ENCODE measurements at regions not wholly inside any gene's neighbourhood (a gene's known extent, or its start where the extent isn't known, plus 50 kb on each side); places are given as distances from the start of the nearest gene placed in this dataset.

DNA sequence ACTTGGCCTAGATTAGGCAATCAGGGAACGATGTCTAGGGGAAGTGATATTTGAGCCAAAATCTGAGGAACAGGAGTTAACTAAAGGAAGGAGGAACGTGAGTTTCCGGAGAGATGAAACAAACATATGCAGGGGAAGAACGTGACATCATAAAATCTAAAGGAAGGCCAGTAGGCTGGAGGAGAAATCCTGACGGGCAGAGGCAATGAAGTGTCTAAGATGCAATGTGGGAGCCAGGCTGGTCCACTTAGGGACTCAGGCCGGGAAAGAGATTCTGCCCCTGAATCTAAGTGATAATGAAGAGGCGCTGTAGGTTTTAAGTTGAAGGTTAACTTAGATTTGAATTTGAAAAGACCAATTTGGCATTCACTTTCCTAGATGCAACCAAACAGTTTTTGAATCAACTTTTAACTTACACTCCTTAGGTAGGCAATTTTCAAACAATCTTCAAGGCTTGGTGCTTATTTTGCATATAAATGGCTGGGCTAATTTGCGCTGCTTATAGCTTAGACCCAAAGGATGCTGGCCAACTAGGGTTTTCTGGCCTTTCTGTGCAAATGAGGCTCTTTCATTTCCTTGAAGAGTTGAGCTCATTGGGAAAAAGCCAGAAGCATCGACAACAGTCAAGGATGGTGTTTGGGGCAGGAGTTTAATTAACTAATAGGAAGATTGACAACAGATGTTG, 221.7 kb downstream of the SOX11 start:
- H3K9ac ChIP-seq (ENCODE audit: low read length) = no peak overlapping the region
- H3K27me3 ChIP-seq (ENCODE audit: control insufficient read depth, insufficient read depth, low read length) = peaks cover 66% of the 10 kb centered on the region
- H3K4me3 ChIP-seq (ENCODE audit: low read depth, low read length) = no peak overlapping the region; the same call in 1 of the 2 replicates
- no peaks in the 10 kb centered on the region for H3K36me3 ChIP-seq (ENCODE audit: control insufficient read depth, insufficient read depth, low read length)
- peaks cover 24% of the 10 kb centered on the region for H3K4me1 ChIP-seq (ENCODE audit: control insufficient read depth, insufficient read depth, low read length)
- H3K9me3 ChIP-seq (ENCODE audit: control insufficient read depth, insufficient read depth, low read depth, low read length) = peaks cover 5% of the 10 kb centered on the region; the same call in 1 of the 2 replicates
- no peak overlapping the region for H3K27ac ChIP-seq (ENCODE audit: low read depth, low read length)

DNA sequence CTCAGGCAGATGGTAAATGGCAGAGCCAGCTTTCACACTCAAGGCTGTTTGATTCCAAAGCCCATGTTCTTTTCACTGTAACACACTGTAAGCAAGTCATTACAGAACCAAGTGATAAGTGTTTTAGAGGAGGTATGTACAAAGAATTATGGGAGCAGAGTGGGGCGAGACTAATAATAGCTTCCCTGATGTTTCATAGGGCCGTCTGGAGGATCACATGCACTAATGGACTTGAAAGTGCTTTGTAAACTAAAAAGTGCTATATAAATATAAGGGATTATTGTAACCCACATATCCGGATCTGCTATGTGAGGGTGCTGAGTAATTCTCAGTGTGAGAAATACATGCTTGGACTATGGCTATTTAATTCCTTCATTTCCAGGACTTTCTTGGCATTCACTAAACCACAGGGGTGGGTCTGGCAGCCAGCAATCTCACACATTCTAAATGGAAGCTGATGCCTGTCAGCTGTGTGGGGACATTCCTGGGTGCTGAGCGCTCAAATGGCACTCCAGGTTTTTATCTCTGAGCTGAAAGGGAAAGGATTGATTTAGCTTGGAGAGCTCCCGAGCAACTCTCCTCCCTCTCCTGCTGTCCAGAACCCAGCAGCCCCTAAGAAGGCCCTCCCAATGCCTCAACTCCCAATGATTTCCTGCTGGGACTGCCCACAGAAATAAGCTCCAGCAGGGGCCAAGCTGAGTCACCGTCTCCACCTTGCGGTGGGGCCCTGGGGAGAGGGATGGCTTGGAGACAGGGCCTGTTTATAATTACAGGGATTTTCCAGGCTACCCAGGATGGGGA, 222.8 kb downstream of the SOX11 start:
- Histone ChIP-seq H3K9ac (ENCODE audit: low read length) (no peak overlapping the region), H3K4me3 (ENCODE audit: low read depth, low read length) (no peak overlapping the region; the same call in 1 of the 2 replicates), H3K4me1 (ENCODE audit: control insufficient read depth, insufficient read depth, low read length) (peaks cover 24% of the 10 kb centered on the region), H3K9me3 (ENCODE audit: control insufficient read depth, insufficient read depth, low read depth, low read length) (peaks cover 8% of the 10 kb centered on the region; the same call in 1 of the 2 replicates), H3K27ac (ENCODE audit: low read depth, low read length) (no peak overlapping the region), H3K27me3 (ENCODE audit: control insufficient read depth, insufficient read depth, low read length) (peaks cover 54% of the 10 kb centered on the region), H3K36me3 (ENCODE audit: control insufficient read depth, insufficient read depth, low read length) (no peaks in the 10 kb centered on the region)

DNA sequence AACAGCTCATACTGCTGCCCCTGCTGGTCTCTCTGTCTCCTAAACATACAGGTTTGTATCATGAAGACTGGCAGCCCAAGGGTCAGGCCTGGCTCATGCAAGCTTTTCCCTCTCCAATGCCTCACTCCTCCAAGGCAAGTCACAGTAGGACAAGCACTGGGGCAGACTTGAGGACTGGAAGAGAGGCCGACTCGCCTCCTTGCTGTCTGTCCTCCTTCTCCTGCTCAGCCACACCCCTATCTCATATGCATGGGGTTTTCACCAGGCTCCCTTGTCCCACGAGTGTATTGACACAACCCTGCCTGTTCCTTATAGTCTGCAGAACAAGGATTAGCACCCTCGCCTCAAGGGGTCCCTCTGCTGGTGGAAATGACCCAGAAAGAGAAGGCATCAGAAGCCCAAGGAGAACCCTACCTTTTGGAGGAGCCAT, 223.7 kb downstream of the SOX11 start:
- Histone ChIP-seq H3K4me3 (ENCODE audit: low read depth, low read length) (no peak overlapping the region), H3K9ac (ENCODE audit: low read length) (peak overlapping the region; percentile 2), H3K4me1 (ENCODE audit: control insufficient read depth, insufficient read depth, low read length) (peaks cover 24% of the 10 kb centered on the region), H3K27me3 (ENCODE audit: control insufficient read depth, insufficient read depth, low read length) (peaks cover 45% of the 10 kb centered on the region), H3K9me3 (ENCODE audit: control insufficient read depth, insufficient read depth, low read depth, low read length) (peaks cover 8% of the 10 kb centered on the region; the same call in 1 of the 2 replicates), H3K36me3 (ENCODE audit: control insufficient read depth, insufficient read depth, low read length) (no peaks in the 10 kb centered on the region), H3K27ac (ENCODE audit: low read depth, low read length) (no peak overlapping the region)

DNA sequence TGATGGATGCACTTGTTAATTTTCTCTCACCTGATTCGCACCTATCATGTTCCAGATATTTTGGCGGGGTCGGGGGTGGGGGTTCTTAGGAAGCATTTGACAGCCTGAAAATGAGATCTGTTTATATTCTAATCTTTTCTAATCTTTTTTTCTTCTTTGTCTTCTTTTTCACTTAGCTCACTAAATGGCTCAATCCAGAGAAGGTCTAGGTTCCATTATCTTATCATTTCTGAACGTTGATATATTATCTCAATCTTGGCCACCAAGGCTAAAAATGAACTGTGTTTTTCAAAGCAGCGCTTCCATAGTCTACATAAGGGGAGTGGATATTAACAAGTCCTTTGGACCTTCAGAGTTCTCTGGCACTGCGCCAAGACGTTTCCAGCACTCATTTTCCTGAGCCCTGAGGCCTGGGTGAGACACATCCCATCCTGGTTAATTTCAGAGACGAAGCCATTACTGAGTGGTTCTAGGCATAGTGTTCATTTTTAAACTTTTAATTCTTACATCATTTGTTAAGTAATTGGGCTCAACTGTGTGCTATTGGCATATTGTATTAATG, 229.0 kb downstream of the SOX11 start:
- Histone ChIP-seq H3K4me3 (ENCODE audit: low read depth, low read length) (no peak overlapping the region), H3K9me3 (ENCODE audit: control insufficient read depth, insufficient read depth, low read depth, low read length) (peaks cover 8% of the 10 kb centered on the region; the same call in 1 of the 2 replicates), H3K9ac (ENCODE audit: low read length) (no peak overlapping the region), H3K27ac (ENCODE audit: low read depth, low read length) (no peak overlapping the region), H3K4me1 (ENCODE audit: control insufficient read depth, insufficient read depth, low read length) (no peaks in the 10 kb centered on the region), H3K27me3 (ENCODE audit: control insufficient read depth, insufficient read depth, low read length) (no peaks in the 10 kb centered on the region; the same call in 1 of the 2 replicates), H3K36me3 (ENCODE audit: control insufficient read depth, insufficient read depth, low read length) (no peaks in the 10 kb centered on the region)

DNA sequence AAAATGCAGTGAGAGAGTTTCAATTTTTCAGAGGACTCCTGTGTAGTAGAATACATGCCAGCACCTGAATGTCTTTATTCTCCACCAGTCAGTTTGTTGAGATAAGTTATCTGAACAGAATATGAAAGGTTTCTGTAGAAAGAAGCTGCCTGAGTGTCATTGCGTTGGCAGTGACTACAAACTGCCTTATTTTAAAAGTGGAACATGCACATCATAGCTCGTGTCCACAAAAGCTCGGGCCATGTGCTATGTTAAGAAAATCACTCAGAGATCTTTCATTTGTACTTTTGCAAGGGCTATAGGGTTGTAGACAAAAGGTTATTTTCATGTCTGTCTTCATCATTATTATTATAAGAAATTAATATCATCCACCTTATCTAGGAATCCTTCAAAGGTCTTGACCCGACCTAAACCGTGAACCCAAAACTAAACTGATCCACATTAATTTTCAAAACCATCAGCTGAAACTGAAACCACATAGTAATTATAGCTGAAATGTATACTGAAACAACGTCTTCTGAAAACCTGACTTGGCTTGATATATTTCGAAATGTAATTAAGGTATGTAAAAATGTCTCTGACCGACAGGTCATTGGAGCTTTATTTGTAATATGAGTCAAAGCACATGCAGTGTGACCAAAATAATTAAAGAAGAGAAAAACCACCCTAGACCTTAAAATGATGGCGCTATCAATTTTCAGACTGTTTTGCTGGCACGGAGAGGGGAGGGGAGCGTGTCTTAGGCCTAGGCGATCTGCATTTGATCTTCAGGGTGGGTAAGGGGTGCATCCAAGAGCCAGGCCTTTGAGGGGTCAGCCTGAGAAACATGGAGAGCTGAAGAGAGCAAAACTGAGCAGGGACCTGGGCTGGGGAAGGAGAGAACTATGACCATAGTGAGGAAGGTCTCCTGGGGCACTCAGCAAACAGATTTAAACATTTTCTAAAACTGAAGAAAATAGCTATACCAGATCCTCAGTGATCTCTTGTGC, 232.1 kb downstream of the SOX11 start:
- H3K9ac ChIP-seq (ENCODE audit: low read length) = no peak overlapping the region
- H3K27me3 ChIP-seq (ENCODE audit: control insufficient read depth, insufficient read depth, low read length) = no peaks in the 10 kb centered on the region
- H3K4me1 ChIP-seq (ENCODE audit: control insufficient read depth, insufficient read depth, low read length) = peaks cover 6% of the 10 kb centered on the region; the same call in 1 of the 2 replicates
- no peak overlapping the region for H3K4me3 ChIP-seq (ENCODE audit: low read depth, low read length)
- H3K27ac ChIP-seq (ENCODE audit: low read depth, low read length) = no peak overlapping the region
- H3K36me3 ChIP-seq (ENCODE audit: control insufficient read depth, insufficient read depth, low read length) = no peaks in the 10 kb centered on the region
- peaks cover 2% of the 10 kb centered on the region; the same call in 1 of the 2 replicates for H3K9me3 ChIP-seq (ENCODE audit: control insufficient read depth, insufficient read depth, low read depth, low read length)

DNA sequence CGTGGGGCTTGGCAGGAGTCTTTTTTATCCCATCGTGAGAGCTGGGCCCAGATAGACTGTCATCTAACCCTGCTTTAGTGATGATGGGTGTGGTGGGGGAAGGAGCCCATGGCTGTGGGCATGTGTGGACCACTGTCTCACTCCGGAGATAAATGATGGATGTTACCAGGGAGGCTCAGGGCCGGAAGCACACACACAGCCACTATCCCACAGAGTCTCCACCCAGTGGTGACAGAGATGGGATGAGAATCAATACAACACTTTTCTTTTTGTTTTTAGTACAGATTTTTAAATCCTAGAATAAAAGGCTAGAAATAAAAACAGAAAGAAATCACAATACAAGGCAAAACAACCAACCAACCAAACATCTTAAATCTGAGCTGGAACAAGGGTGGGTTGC, 233.4 kb downstream of the SOX11 start:
- no peak overlapping the region for H3K4me3 ChIP-seq (ENCODE audit: low read depth, low read length)
- H3K27ac ChIP-seq (ENCODE audit: low read depth, low read length) = no peak overlapping the region
- H3K27me3 ChIP-seq (ENCODE audit: control insufficient read depth, insufficient read depth, low read length) = no peaks in the 10 kb centered on the region
- H3K9ac ChIP-seq (ENCODE audit: low read length) = no peak overlapping the region
- no peaks in the 10 kb centered on the region for H3K36me3 ChIP-seq (ENCODE audit: control insufficient read depth, insufficient read depth, low read length)
- peaks cover 4% of the 10 kb centered on the region; the same call in 1 of the 2 replicates for H3K9me3 ChIP-seq (ENCODE audit: control insufficient read depth, insufficient read depth, low read depth, low read length)
- peaks cover 6% of the 10 kb centered on the region; the same call in 1 of the 2 replicates for H3K4me1 ChIP-seq (ENCODE audit: control insufficient read depth, insufficient read depth, low read length)

DNA sequence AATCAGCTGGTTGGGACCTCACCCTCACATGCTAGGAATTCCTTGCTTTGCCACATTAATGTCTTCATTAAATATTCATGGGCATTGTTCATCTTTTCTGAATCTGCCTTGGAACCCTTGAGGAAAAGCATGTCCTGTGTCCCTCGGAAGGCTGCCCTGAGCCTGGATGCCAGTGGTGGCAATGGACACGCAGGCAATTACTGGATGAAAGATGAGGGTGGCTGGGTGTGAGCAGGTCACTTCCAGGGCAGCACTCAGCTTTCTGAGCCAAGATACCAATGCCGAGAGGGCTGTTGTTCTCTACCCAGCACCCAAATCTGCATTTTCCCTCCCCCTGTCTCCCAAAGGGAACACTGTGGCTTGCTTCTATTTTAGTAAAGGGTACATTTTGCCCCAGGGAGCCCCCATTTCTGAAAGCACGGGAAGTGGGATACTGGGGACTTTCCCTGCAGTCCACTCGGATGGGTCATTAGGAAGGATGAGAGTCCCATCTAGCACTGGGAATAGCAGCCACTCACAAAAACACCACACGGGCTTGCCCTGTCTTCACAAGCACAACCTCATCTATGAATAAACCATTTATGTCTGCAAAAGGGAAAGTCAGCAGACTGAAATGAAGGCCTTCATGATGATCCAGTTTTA, 234.8 kb downstream of the SOX11 start:
- no peaks in the 10 kb centered on the region for H3K27me3 ChIP-seq (ENCODE audit: control insufficient read depth, insufficient read depth, low read length)

DNA sequence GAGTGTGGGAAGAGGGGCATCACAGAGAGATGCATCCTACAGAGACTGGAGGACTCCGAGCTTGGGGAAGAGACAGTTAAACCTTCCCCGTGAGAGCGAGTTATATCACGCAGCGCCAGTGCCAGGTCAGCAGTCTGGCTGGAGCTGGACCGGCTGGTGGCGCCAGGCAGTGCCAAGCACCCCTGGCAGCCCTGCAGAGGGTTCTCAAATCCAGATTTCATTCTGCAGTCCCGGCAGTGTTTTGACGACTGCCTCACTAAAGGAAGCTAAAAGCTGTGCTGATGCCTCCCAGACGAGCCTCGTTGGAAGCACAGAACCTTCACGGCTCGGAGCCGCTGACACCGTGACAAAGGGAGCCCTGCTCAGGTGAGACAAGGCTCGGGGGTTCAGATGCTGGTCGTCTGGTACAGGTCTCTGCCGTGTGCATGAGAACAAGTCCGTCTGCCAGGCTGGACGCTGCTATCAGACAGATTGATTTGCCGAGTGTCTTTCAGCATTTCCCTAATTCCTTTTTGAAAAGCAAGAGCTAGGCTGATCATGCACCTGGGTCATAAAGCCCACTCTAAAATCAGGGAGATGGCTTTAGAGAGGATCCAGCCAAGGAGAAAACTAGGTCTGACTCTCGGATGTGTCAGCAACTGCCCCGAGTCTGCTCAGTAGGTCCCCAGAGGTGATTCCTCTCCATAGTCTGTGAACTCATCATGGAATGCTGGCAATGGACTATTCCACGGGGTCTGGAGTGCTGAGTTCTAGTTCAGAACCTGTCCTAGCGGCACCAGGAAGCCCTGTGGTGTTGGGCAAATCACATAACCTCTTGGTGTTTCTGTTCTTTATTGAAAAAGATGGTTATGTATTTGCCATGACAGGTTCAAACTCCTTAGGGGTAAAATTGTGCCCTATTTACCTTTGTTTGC, 240.6 kb downstream of the SOX11 start:
- Histone ChIP-seq H3K9ac (ENCODE audit: low read length) (no peak overlapping the region), H3K27me3 (ENCODE audit: control insufficient read depth, insufficient read depth, low read length) (no peaks in the 10 kb centered on the region), H3K4me1 (ENCODE audit: control insufficient read depth, insufficient read depth, low read length) (peaks cover 2% of the 10 kb centered on the region), H3K36me3 (ENCODE audit: control insufficient read depth, insufficient read depth, low read length) (no peaks in the 10 kb centered on the region), H3K9me3 (ENCODE audit: control insufficient read depth, insufficient read depth, low read depth, low read length) (peaks cover 5% of the 10 kb centered on the region; the same call in 1 of the 2 replicates), H3K4me3 (ENCODE audit: low read depth, low read length) (no peak overlapping the region), H3K27ac (ENCODE audit: low read depth, low read length) (no peak overlapping the region)

More for the DNA sequence above, 234.8 kb downstream of the SOX11 start:
- H3K36me3 ChIP-seq (ENCODE audit: control insufficient read depth, insufficient read depth, low read length) = no peaks in the 10 kb centered on the region
- H3K9me3 ChIP-seq (ENCODE audit: control insufficient read depth, insufficient read depth, low read depth, low read length) = peaks cover 5% of the 10 kb centered on the region; the same call in 1 of the 2 replicates
- H3K27ac ChIP-seq (ENCODE audit: low read depth, low read length) = no peak overlapping the region
- H3K4me3 ChIP-seq (ENCODE audit: low read depth, low read length) = no peak overlapping the region
- H3K9ac ChIP-seq (ENCODE audit: low read length) = no peak overlapping the region
- H3K4me1 ChIP-seq (ENCODE audit: control insufficient read depth, insufficient read depth, low read length) = peaks cover 6% of the 10 kb centered on the region; the same call in 1 of the 2 replicates

DNA sequence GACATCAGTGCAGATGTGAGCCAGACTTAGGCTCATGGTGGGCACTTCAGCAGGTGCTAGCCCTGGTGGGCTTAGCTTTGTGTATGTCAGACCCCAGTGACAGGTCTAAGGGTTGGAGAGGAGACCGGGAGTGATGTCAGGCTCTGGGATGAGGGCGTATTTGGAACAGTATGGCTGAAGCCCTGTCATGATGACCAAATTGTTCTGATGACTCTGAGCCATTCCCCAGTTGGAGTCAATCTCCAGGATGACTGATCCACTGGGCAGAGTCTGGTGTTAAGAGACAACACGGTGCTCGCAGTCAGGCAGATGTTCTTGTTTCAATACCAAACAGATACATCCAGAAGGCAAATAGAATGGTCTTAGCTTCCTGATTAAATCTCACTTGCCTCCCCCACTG, 241.5 kb downstream of the SOX11 start:
- no peak overlapping the region for H3K9ac ChIP-seq (ENCODE audit: low read length)
- peaks cover 10% of the 10 kb centered on the region for H3K4me1 ChIP-seq (ENCODE audit: control insufficient read depth, insufficient read depth, low read length)
- peaks cover 5% of the 10 kb centered on the region; the same call in 1 of the 2 replicates for H3K9me3 ChIP-seq (ENCODE audit: control insufficient read depth, insufficient read depth, low read depth, low read length)
- H3K4me3 ChIP-seq (ENCODE audit: low read depth, low read length) = no peak overlapping the region
- H3K27ac ChIP-seq (ENCODE audit: low read depth, low read length) = no peak overlapping the region
- H3K36me3 ChIP-seq (ENCODE audit: control insufficient read depth, insufficient read depth, low read length) = no peaks in the 10 kb centered on the region
- H3K27me3 ChIP-seq (ENCODE audit: control insufficient read depth, insufficient read depth, low read length) = no peaks in the 10 kb centered on the region
